ENCODE measurements at regions not wholly inside any gene's neighbourhood (a gene's known extent, or its start where the extent isn't known, plus 50 kb on each side); places are given as distances from the start of the nearest gene placed in this dataset.

- Histone ChIP-seq H3K9me3 (ENCODE audit: control insufficient read depth in 1 of 2, low read length in 2 of 2) (no peaks in the 10 kb centered on the region), H3K36me3 (ENCODE audit: insufficient read depth, low read length) (no peaks in the 10 kb centered on the region), H3K4me3 (ENCODE audit: low read length in 2 of 2) (no peak overlapping the region), H3K27ac (ENCODE audit: low read depth, low read length) (no peak overlapping the region), H3K27me3 (ENCODE audit: insufficient read depth, low read length) (no peaks in the 10 kb centered on the region), H3K4me1 (ENCODE audit: insufficient read depth, low read length) (no peaks in the 10 kb centered on the region)
- ChIA-PET POLR2A (ENCODE audit: partially characterized antibody) (interaction anchor here (1.6 kb wide), 1 partner anchor 83 kb away, joined by 6 read pairs; the partner anchor contains the start of gene FTH1), CTCF (ENCODE audit: partially characterized antibody) (interaction anchor here (1.8 to 4.8 kb wide), 2 partner anchors 31 to 152 kb away, joined by 7 to 28 read pairs; no protein-coding TSS in a partner anchor)
- no peak for DNase-seq
- H3K27ac Mint-ChIP-seq: no peak overlapping the region
- no peaks in the 10 kb centered on the region for H3K9me3 Mint-ChIP-seq
- H3K36me3 Mint-ChIP-seq: no peaks in the 10 kb centered on the region
- no peaks in the 10 kb centered on the region for H3K4me1 Mint-ChIP-seq
- intact Hi-C loops (cut with micrococcal nuclease): no loop called here
- H3K4me3 Mint-ChIP-seq: no peak overlapping the region
- H3K27me3 Mint-ChIP-seq: peaks cover 0 to 3% of the 10 kb centered on the region in 2 donors
These were observed 73.1 kb upstream of the INCENP start for GRCh38 chr11:62050716-62051115.

GRCh38 chr11:62048100-62048499, 75.7 kb upstream of the INCENP start:
- H3K27ac ChIP-seq (ENCODE audit: low read depth, low read length): no peak overlapping the region
- H3K4me1 ChIP-seq (ENCODE audit: insufficient read depth, low read length): no peaks in the 10 kb centered on the region
- no peak overlapping the region for H3K4me3 ChIP-seq (ENCODE audit: low read length in 2 of 2)
- DNase-seq: no peak
- Mint-ChIP-seq H3K27ac (peak overlapping the region in 2 of 7 donors; percentile 16 to 66), H3K4me3 (no peak overlapping the region), H3K9me3 (no peaks in the 10 kb centered on the region), H3K36me3 (no peaks in the 10 kb centered on the region), H3K4me1 (no peaks in the 10 kb centered on the region), H3K27me3 (peaks cover 0 to 10% of the 10 kb centered on the region in 2 donors)
- CTCF ChIA-PET (ENCODE audit: partially characterized antibody): interaction anchor here (1.0 to 1.9 kb wide), 2 partner anchors 11 to 33 kb away, joined by 4 to 6 read pairs; no protein-coding TSS in a partner anchor
- no peaks in the 10 kb centered on the region for H3K9me3 ChIP-seq (ENCODE audit: control insufficient read depth in 1 of 2, low read length in 2 of 2)
- intact Hi-C loops (cut with micrococcal nuclease): no loop called here
- H3K27me3 ChIP-seq (ENCODE audit: insufficient read depth, low read length): no peaks in the 10 kb centered on the region
- no peaks in the 10 kb centered on the region for H3K36me3 ChIP-seq (ENCODE audit: insufficient read depth, low read length)
- POLR2A ChIA-PET (ENCODE audit: partially characterized antibody): interaction anchor here (1.4 kb wide), 1 partner anchor 80 kb away, joined by 3 read pairs; no protein-coding TSS in a partner anchor

GRCh38 chr11:62046568-62047100, 77.2 kb upstream of the INCENP start:
- POLR2A ChIA-PET (ENCODE audit: partially characterized antibody): interaction anchor here (0.8 to 1.3 kb wide), 2 partner anchors 22 to 79 kb away, joined by 3 read pairs; partner anchors contain the start of gene FTH1
- DNase-seq: no peak
- no peaks in the 10 kb centered on the region for H3K36me3 Mint-ChIP-seq
- no peaks in the 10 kb centered on the region for H3K9me3 ChIP-seq (ENCODE audit: control insufficient read depth in 1 of 2, low read length in 2 of 2)
- peak overlapping the region in 1 of 7 donors; percentile 8 for H3K27ac Mint-ChIP-seq
- intact Hi-C loops (cut with micrococcal nuclease): no loop called here
- H3K27me3 Mint-ChIP-seq: peaks cover 0 to 10% of the 10 kb centered on the region in 2 donors
- CTCF ChIA-PET (ENCODE audit: partially characterized antibody): no interaction called here
- no peak overlapping the region for H3K27ac ChIP-seq (ENCODE audit: low read depth, low read length)
- no peaks in the 10 kb centered on the region for H3K4me1 Mint-ChIP-seq
- no peak overlapping the region for H3K4me3 Mint-ChIP-seq
- no peaks in the 10 kb centered on the region for H3K27me3 ChIP-seq (ENCODE audit: insufficient read depth, low read length)
- H3K36me3 ChIP-seq (ENCODE audit: insufficient read depth, low read length): no peaks in the 10 kb centered on the region
- H3K4me1 ChIP-seq (ENCODE audit: insufficient read depth, low read length): no peaks in the 10 kb centered on the region
- no peak overlapping the region for H3K4me3 ChIP-seq (ENCODE audit: low read length in 2 of 2)
- peaks cover 0 to 1% (median 0%) of the 10 kb centered on the region in 8 donors for H3K9me3 Mint-ChIP-seq

GRCh38 chr11:62044639-62045121, 77.2 kb upstream of the FTH1 start:
- H3K4me3 Mint-ChIP-seq: no peak overlapping the region
- Histone ChIP-seq H3K4me1 (ENCODE audit: insufficient read depth, low read length) (no peaks in the 10 kb centered on the region), H3K27ac (ENCODE audit: low read depth, low read length) (no peak overlapping the region), H3K36me3 (ENCODE audit: insufficient read depth, low read length) (no peaks in the 10 kb centered on the region), H3K9me3 (ENCODE audit: control insufficient read depth in 1 of 2, low read length in 2 of 2) (no peaks in the 10 kb centered on the region), H3K27me3 (ENCODE audit: insufficient read depth, low read length) (no peaks in the 10 kb centered on the region), H3K4me3 (ENCODE audit: low read length in 2 of 2) (no peak overlapping the region)
- H3K9me3 Mint-ChIP-seq: peaks cover 0 to 1% (median 0%) of the 10 kb centered on the region in 8 donors
- peaks cover 0 to 10% of the 10 kb centered on the region in 2 donors for H3K27me3 Mint-ChIP-seq
- H3K36me3 Mint-ChIP-seq: no peaks in the 10 kb centered on the region
- no peak for DNase-seq
- intact Hi-C loops (cut with micrococcal nuclease): no loop called here
- peak overlapping the region in 1 of 7 donors; percentile 6 for H3K27ac Mint-ChIP-seq
- no peaks in the 10 kb centered on the region for H3K4me1 Mint-ChIP-seq
- POLR2A ChIA-PET (ENCODE audit: partially characterized antibody): no interaction called here
- CTCF ChIA-PET (ENCODE audit: partially characterized antibody): no interaction called here

- intact Hi-C loops (cut with micrococcal nuclease): no loop called here
- H3K27ac ChIP-seq (ENCODE audit: low read depth, low read length): no peak overlapping the region
- Mint-ChIP-seq H3K4me1 (peaks cover 6 to 12% (median 9%) of the 10 kb centered on the region in 4 donors), H3K27me3 (peaks cover 0 to 1% of the 10 kb centered on the region in 2 donors), H3K4me3 (no peak overlapping the region), H3K9me3 (peaks cover 0 to 4% (median 0%) of the 10 kb centered on the region in 8 donors), H3K27ac (peak overlapping the region in 3 of 7 donors; percentile 45 to 72 (median 71)), H3K36me3 (no peaks in the 10 kb centered on the region)
- POLR2A ChIA-PET (ENCODE audit: partially characterized antibody): interaction anchor here (1.9 kb wide), 1 partner anchor 10 kb away, joined by 12 read pairs; no protein-coding TSS in a partner anchor
- no peaks in the 10 kb centered on the region for H3K9me3 ChIP-seq (ENCODE audit: control insufficient read depth in 1 of 2, low read length in 2 of 2)
- H3K4me1 ChIP-seq (ENCODE audit: insufficient read depth, low read length): no peaks in the 10 kb centered on the region
- CTCF ChIA-PET (ENCODE audit: partially characterized antibody): interaction anchor here (0.6 to 1.7 kb wide), 3 partner anchors 47 to 325 kb away, joined by 3 to 10 read pairs (median 3); no protein-coding TSS in a partner anchor
- H3K27me3 ChIP-seq (ENCODE audit: insufficient read depth, low read length): no peaks in the 10 kb centered on the region
- DNase-seq: no peak
- no peak overlapping the region for H3K4me3 ChIP-seq (ENCODE audit: low read length in 2 of 2)
- H3K36me3 ChIP-seq (ENCODE audit: insufficient read depth, low read length): no peaks in the 10 kb centered on the region
These were observed 67.9 kb upstream of the FTH1 start for GRCh38 chr11:62035293-62035692.

GRCh38 chr11:62034036-62034338, 66.6 kb upstream of the FTH1 start:
- H3K4me3 Mint-ChIP-seq: no peak overlapping the region
- no peak overlapping the region for H3K27ac ChIP-seq (ENCODE audit: low read depth, low read length)
- CTCF ChIA-PET (ENCODE audit: partially characterized antibody): interaction anchor here (1.7 kb wide), 1 partner anchor 48 kb away, joined by 10 read pairs; no protein-coding TSS in a partner anchor

GRCh38 chr11:62033191-62034035, 66.0 kb upstream of the FTH1 start:
- Mint-ChIP-seq H3K9me3 (peaks cover 0 to 4% (median 0%) of the 10 kb centered on the region in 8 donors), H3K4me1 (peaks cover 6 to 12% (median 9%) of the 10 kb centered on the region in 4 donors), H3K36me3 (no peaks in the 10 kb centered on the region), H3K4me3 (no peak overlapping the region), H3K27me3 (peaks cover 0 to 1% of the 10 kb centered on the region in 2 donors), H3K27ac (peak overlapping the region in 5 of 7 donors; percentile 24 to 91 (median 81))
- Histone ChIP-seq H3K4me3 (ENCODE audit: low read length in 2 of 2) (no peak overlapping the region), H3K27me3 (ENCODE audit: insufficient read depth, low read length) (no peaks in the 10 kb centered on the region), H3K27ac (ENCODE audit: low read depth, low read length) (no peak overlapping the region), H3K36me3 (ENCODE audit: insufficient read depth, low read length) (no peaks in the 10 kb centered on the region), H3K9me3 (ENCODE audit: control insufficient read depth in 1 of 2, low read length in 2 of 2) (no peaks in the 10 kb centered on the region), H3K4me1 (ENCODE audit: insufficient read depth, low read length) (no peaks in the 10 kb centered on the region)
- peak in 1 of 5 donors; percentile 19 for DNase-seq
- intact Hi-C loops (cut with micrococcal nuclease): no loop called here
- ChIA-PET CTCF (ENCODE audit: partially characterized antibody) (interaction anchor here (1.4 to 1.7 kb wide), 2 partner anchors 48 to 49 kb away, joined by 4 to 10 read pairs; no protein-coding TSS in a partner anchor), POLR2A (ENCODE audit: partially characterized antibody) (interaction anchor here (1.9 kb wide), 1 partner anchor 8 kb away, joined by 12 read pairs; no protein-coding TSS in a partner anchor)

More at GRCh38 chr11:62034036-62034338, 66.6 kb upstream of the FTH1 start:
- Mint-ChIP-seq H3K36me3 (no peaks in the 10 kb centered on the region), H3K4me1 (peaks cover 6 to 12% (median 9%) of the 10 kb centered on the region in 4 donors), H3K27ac (peak overlapping the region in 5 of 7 donors; percentile 24 to 91 (median 77)), H3K9me3 (peaks cover 0 to 4% (median 0%) of the 10 kb centered on the region in 8 donors), H3K27me3 (peaks cover 0 to 1% of the 10 kb centered on the region in 2 donors)
- Histone ChIP-seq H3K36me3 (ENCODE audit: insufficient read depth, low read length) (no peaks in the 10 kb centered on the region), H3K4me1 (ENCODE audit: insufficient read depth, low read length) (no peaks in the 10 kb centered on the region), H3K27me3 (ENCODE audit: insufficient read depth, low read length) (no peaks in the 10 kb centered on the region), H3K4me3 (ENCODE audit: low read length in 2 of 2) (no peak overlapping the region), H3K9me3 (ENCODE audit: control insufficient read depth in 1 of 2, low read length in 2 of 2) (no peaks in the 10 kb centered on the region)
- intact Hi-C loops (cut with micrococcal nuclease): no loop called here
- DNase-seq: no peak
- POLR2A ChIA-PET (ENCODE audit: partially characterized antibody): interaction anchor here (1.9 kb wide), 1 partner anchor 8 kb away, joined by 12 read pairs; no protein-coding TSS in a partner anchor
